KMS-11 (cell line): ENCODE measurements at regions not wholly inside any gene's neighbourhood (a gene's known extent, or its start where the extent isn't known, plus 50 kb on each side); places are given as distances from the start of the nearest gene placed in this dataset.

Experiments used
- H2AFZ ChIP-seq: fragments of 200-600 bp; sonication (generic); 2 replicates; pipeline ENCODE4 v1.6.1; 2016; ENCODE audit warnings: antibody characterized with exemption, mixed run types, low read depth
- H3K27ac ChIP-seq: fragments of 200-600 bp; sonication (generic); 2 replicates; pipeline ENCODE4 v1.6.1; 2016; ENCODE audit warnings: mild to moderate bottlenecking, mixed run types
- H3K27me3 ChIP-seq: fragments of 200-600 bp; sonication (generic); 2 replicates; pipeline ENCODE4 v1.6.1; 2017; ENCODE audit warnings: mild to moderate bottlenecking, low read depth, mixed run types, moderate library complexity; ENCODE audit not compliant: insufficient read depth
- H3K36me3 ChIP-seq: fragments of 200-600 bp; sonication (generic); 2 replicates; pipeline ENCODE4 v1.6.1; 2017; ENCODE audit warnings: mild to moderate bottlenecking, mixed run types; ENCODE audit not compliant: insufficient read depth
- H3K4me1 ChIP-seq: fragments of 200-600 bp; sonication (generic); 2 replicates; pipeline ENCODE4 v1.6.1; 2016; ENCODE audit warnings: mild to moderate bottlenecking, low read depth, mixed run types; ENCODE audit not compliant: poor library complexity, severe bottlenecking
- H3K4me2 ChIP-seq: fragments of 200-600 bp; sonication (generic); 2 replicates; pipeline ENCODE4 v1.7.0; 2016; ENCODE audit warnings: mild to moderate bottlenecking, mixed run types
- H3K4me3 ChIP-seq: fragments of 200-600 bp; sonication (generic); IDR thresholded peaks from 2 replicates; pipeline ENCODE4 v1.6.1; 2017; ENCODE audit warnings: low read depth, low read length, mixed read lengths; ENCODE audit not compliant: insufficient read depth
- H3K79me2 ChIP-seq: fragments of 200-600 bp; sonication (generic); 2 replicates; pipeline ENCODE4 v1.6.1; 2016; ENCODE audit warnings: low read depth, mixed run types; ENCODE audit not compliant: insufficient read depth
- H3K9ac ChIP-seq: fragments of 200-600 bp; sonication (generic); 2 replicates; pipeline ENCODE4 v1.6.1; 2016; ENCODE audit warnings: mild to moderate bottlenecking, mixed run types
- H4K20me1 ChIP-seq: fragments of 200-600 bp; sonication (generic); 2 replicates; pipeline ENCODE4 v1.6.1; 2016; ENCODE audit warnings: mild to moderate bottlenecking, mixed run types; ENCODE audit not compliant: insufficient read depth
- CTCF ChIP-seq: fragments of 200-600 bp; sonication (generic); conservative IDR thresholded peaks from 2 replicates; pipeline ENCODE4 v1.6.1; 2017; ENCODE audit warnings: low read depth, mild to moderate bottlenecking, antibody characterized with exemption, low read length, moderate library complexity, mixed read lengths

- H3K4me1 ChIP-seq, result no peaks in the 10 kb centered on the region
- no peak overlapping the region for H3K4me2 ChIP-seq
These were observed 147.8 kb upstream of the CPSF6 start for GRCh38 chr12:69091442-69092017.

GRCh38 chr12:69092137-69092536 is 147.2 kb upstream of the CPSF6 start:
- no peaks in the 10 kb centered on the region for H3K79me2 ChIP-seq
- no peak overlapping the region for H3K4me3 ChIP-seq
- no peak overlapping the region for H3K27ac ChIP-seq
- no peaks in the 10 kb centered on the region for H3K36me3 ChIP-seq
- no peak overlapping the region for H3K9ac ChIP-seq
- H3K4me1 ChIP-seq, result no peaks in the 10 kb centered on the region
- no peak for TF ChIP-seq CTCF
- H4K20me1 ChIP-seq, result no peaks in the 10 kb centered on the region
- no peak overlapping the region for H2AFZ ChIP-seq
- H3K27me3 ChIP-seq, result no peaks in the 10 kb centered on the region
- H3K4me2 ChIP-seq, result no peak overlapping the region

More at GRCh38 chr12:69091442-69092017, 147.8 kb upstream of the CPSF6 start:
- Histone ChIP-seq H3K9ac (no peak overlapping the region), H4K20me1 (no peaks in the 10 kb centered on the region), H3K27me3 (no peaks in the 10 kb centered on the region), H2AFZ (no peak overlapping the region), H3K79me2 (no peaks in the 10 kb centered on the region), H3K36me3 (no peaks in the 10 kb centered on the region), H3K27ac (no peak overlapping the region), H3K4me3 (no peak overlapping the region)
- TF ChIP-seq CTCF, result no peak

- H3K4me3 ChIP-seq, result no peak overlapping the region
- no peaks in the 10 kb centered on the region for H3K4me1 ChIP-seq
- TF ChIP-seq CTCF, result no peak
- H3K27me3 ChIP-seq, result no peaks in the 10 kb centered on the region
- no peak overlapping the region for H3K9ac ChIP-seq
- no peaks in the 10 kb centered on the region for H3K79me2 ChIP-seq
- H3K27ac ChIP-seq, result no peak overlapping the region
- no peaks in the 10 kb centered on the region for H4K20me1 ChIP-seq
- H3K36me3 ChIP-seq, result no peaks in the 10 kb centered on the region
- no peak overlapping the region for H3K4me2 ChIP-seq
- no peak overlapping the region for H2AFZ ChIP-seq
These were observed 144.7 kb upstream of the CPSF6 start for GRCh38 chr12:69094606-69095216.

- Histone ChIP-seq H3K27me3 (no peaks in the 10 kb centered on the region), H2AFZ (no peak overlapping the region), H3K4me1 (no peaks in the 10 kb centered on the region), H3K4me3 (no peak overlapping the region), H4K20me1 (no peaks in the 10 kb centered on the region), H3K4me2 (no peak overlapping the region), H3K27ac (no peak overlapping the region), H3K79me2 (no peaks in the 10 kb centered on the region), H3K9ac (no peak overlapping the region), H3K36me3 (no peaks in the 10 kb centered on the region)
- TF ChIP-seq CTCF, result no peak
These were observed 143.4 kb upstream of the CPSF6 start for GRCh38 chr12:69095765-69096477.
